Peyer's patch (tissue), 4 donors: ENCODE measurements at regions not wholly inside any gene's neighbourhood (a gene's known extent, or its start where the extent isn't known, plus 50 kb on each side); places are given as distances from the start of the nearest gene placed in this dataset.

Experiments used
- DNase-seq, 3 donors: peaks; one replicate each; pipeline ENCODE4 v3.0.0-alpha.2; 2017 to 2019
- H3K27ac ChIP-seq, 4 donors: fragments of 200-600 bp; sonication (generic); one replicate each; pipeline ENCODE4 v1.5.1; 2016 to 2019
- H3K27me3 ChIP-seq, 2 donors: fragments of 200-600 bp; sonication (generic); one replicate each; pipeline ENCODE4 v1.5.1; 2019
- H3K36me3 ChIP-seq, 3 donors: fragments of 200-600 bp; sonication (generic); one replicate each; pipeline ENCODE4 v1.5.1; 2016 to 2019
- H3K4me1 ChIP-seq, 4 donors: fragments of 200-600 bp; sonication (generic); one replicate each; pipeline ENCODE4 v1.5.1; 2016 to 2019
- H3K4me3 ChIP-seq, 4 donors: fragments of 200-600 bp; sonication (generic); 1 replicate in 3 of 4; 2 replicates in 1 of 4; pipeline ENCODE4 v1.5.1; 2016 to 2019; ENCODE audit warnings: mild to moderate bottlenecking in 1 of 4
- H3K9me3 ChIP-seq, 4 donors: fragments of 200-600 bp; sonication (generic); one replicate each; pipeline ENCODE4 v1.5.1; 2016 to 2019; ENCODE audit warnings: mild to moderate bottlenecking in 1 of 4
- POLR2A ChIP-seq, 2 donors: fragments of 450-650 bp; IDR thresholded peaks; one replicate each; pipeline ENCODE4 v1.5.1; 2017; ENCODE audit warnings: antibody characterized with exemption in 2 of 2, mild to moderate bottlenecking in 2 of 2, moderate library complexity in 2 of 2
- TF ChIP-seq, protein P1 (sequence below), 6 experiments: fragments of 450-650 bp in 4 of 6; fragments of 200-600 bp in 2 of 6; sonication (generic) in 1 of 6; IDR thresholded peaks; one replicate each; pipeline ENCODE4 v1.5.1; 2017 to 2019; ENCODE audit warnings: antibody characterized with exemption in 6 of 6, mild to moderate bottlenecking in 3 of 6, moderate library complexity in 1 of 6

DNA sequence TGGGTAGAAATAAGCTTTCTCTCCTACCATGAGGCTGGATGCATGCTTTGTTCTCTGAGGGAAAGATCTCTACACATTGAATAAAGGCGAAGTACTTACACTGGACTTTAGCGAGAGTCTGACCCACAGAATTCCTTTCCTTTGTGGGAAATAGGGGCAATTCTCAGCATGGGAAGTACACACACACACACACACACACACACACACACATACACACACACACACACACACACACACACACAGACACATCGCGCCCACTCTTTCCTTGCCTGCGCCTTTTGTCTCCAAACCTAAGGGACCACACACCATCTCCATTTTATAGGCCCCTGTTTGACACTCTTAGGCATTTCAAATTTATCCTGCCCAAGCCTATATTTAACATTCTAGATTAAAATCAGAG lies 83.8 kb downstream of the LUZP4 start:
- Histone ChIP-seq H3K4me1 (no peaks in the 10 kb centered on the region), H3K36me3 (no peaks in the 10 kb centered on the region), H3K4me3 (no peak overlapping the region), H3K9me3 (no peaks in the 10 kb centered on the region), H3K27me3 (no peaks in the 10 kb centered on the region), H3K27ac (no peak overlapping the region)
- TF ChIP-seq, protein P1, sequence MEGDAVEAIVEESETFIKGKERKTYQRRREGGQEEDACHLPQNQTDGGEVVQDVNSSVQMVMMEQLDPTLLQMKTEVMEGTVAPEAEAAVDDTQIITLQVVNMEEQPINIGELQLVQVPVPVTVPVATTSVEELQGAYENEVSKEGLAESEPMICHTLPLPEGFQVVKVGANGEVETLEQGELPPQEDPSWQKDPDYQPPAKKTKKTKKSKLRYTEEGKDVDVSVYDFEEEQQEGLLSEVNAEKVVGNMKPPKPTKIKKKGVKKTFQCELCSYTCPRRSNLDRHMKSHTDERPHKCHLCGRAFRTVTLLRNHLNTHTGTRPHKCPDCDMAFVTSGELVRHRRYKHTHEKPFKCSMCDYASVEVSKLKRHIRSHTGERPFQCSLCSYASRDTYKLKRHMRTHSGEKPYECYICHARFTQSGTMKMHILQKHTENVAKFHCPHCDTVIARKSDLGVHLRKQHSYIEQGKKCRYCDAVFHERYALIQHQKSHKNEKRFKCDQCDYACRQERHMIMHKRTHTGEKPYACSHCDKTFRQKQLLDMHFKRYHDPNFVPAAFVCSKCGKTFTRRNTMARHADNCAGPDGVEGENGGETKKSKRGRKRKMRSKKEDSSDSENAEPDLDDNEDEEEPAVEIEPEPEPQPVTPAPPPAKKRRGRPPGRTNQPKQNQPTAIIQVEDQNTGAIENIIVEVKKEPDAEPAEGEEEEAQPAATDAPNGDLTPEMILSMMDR (IDR thresholded peaks at IDR 0.05), result no peak
- DNase-seq, result no peak

- no peak for DNase-seq
- Histone ChIP-seq H3K4me1 (no peaks in the 10 kb centered on the region), H3K36me3 (no peaks in the 10 kb centered on the region), H3K4me3 (no peak overlapping the region), H3K9me3 (no peaks in the 10 kb centered on the region), H3K27ac (no peak overlapping the region), H3K27me3 (no peaks in the 10 kb centered on the region)
- TF ChIP-seq, protein P1 (IDR thresholded peaks at IDR 0.05), result no peak
- TF ChIP-seq POLR2A (IDR thresholded peaks at IDR 0.05), result no peak
Observed at GRCh38 chrX:115378471-115378870, 89.0 kb downstream of the LUZP4 start.

- H3K27ac ChIP-seq, result no peak overlapping the region
- H3K4me3 ChIP-seq, result no peak overlapping the region
- no peak for TF ChIP-seq POLR2A (IDR thresholded peaks at IDR 0.05)
- TF ChIP-seq, protein P1 (IDR thresholded peaks at IDR 0.05), result no peak
- no peaks in the 10 kb centered on the region for H3K27me3 ChIP-seq
- no peaks in the 10 kb centered on the region for H3K36me3 ChIP-seq
- H3K9me3 ChIP-seq, result no peaks in the 10 kb centered on the region
- DNase-seq, result no peak
- H3K4me1 ChIP-seq, result no peaks in the 10 kb centered on the region
Observed at GRCh38 chrX:115387327-115387726, 97.8 kb downstream of the LUZP4 start.

DNA sequence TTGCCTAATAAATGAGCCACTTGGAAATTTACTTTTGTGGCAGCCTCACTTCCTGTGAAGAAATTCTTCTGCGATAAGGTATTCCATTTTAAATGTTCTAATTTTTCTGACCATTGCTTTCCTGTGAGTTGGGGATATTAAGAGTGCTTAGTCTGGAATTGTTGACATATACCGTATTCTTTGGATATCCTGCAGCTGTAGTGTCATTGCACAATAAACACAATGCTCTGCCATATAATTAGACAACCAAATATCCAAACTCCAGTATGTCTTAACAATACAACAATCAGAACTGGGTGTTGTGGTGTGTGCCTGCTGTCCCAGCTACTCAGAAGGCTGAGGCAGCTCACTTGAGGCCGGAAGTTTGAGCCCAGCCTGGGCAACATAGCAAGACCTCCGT lies 99.4 kb downstream of the LUZP4 start:
- no peak for DNase-seq
- no peak overlapping the region for H3K27ac ChIP-seq
- TF ChIP-seq POLR2A (IDR thresholded peaks at IDR 0.05), result no peak
- TF ChIP-seq, protein P1 (IDR thresholded peaks at IDR 0.05), result no peak
- no peaks in the 10 kb centered on the region for H3K27me3 ChIP-seq
- H3K36me3 ChIP-seq, result no peaks in the 10 kb centered on the region
- H3K4me3 ChIP-seq, result no peak overlapping the region
- no peaks in the 10 kb centered on the region for H3K9me3 ChIP-seq
- H3K4me1 ChIP-seq, result no peaks in the 10 kb centered on the region

DNA sequence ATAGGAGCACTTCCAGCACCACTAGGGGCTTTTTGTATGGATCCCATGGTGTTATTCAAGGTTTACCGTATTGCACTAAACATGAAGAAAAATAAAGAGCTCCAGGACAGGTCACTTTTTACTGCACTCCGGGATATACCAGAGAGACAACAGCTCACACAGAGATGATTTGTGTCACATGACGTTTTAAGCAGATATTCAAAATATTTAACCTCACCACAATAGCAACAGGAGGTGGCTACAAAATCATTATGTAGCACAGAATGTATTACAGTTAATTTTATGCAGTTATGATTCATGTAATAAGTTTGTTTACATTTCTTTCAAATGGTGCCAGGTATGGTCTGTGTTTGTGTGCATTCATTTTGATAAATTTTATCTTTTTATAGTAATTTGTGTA lies 100.6 kb downstream of the LUZP4 start:
- DNase-seq, result no peak
- Histone ChIP-seq H3K4me3 (no peak overlapping the region), H3K27me3 (no peaks in the 10 kb centered on the region), H3K9me3 (no peaks in the 10 kb centered on the region), H3K4me1 (no peaks in the 10 kb centered on the region), H3K27ac (no peak overlapping the region), H3K36me3 (no peaks in the 10 kb centered on the region)
- TF ChIP-seq, protein P1 (IDR thresholded peaks at IDR 0.05), result no peak
- no peak for TF ChIP-seq POLR2A (IDR thresholded peaks at IDR 0.05)

DNA sequence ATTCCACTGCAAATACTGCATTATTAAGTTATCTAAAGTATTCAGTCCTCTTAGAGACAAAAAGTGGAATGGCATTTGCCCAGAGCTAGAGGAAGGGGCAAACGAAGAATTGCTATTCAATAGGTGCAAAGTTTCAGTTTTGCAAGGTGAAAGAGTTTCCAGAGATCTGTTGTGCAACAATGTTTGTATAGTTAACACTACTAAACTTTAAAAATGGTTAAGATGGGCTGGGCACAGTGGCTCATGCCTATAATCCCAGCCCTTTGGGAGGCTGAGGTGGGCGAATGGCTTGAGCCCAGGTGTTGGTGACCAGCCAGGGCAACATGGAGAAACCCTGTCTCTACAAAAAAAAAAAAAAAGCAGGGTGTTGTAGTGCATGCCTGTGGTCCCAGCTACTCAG lies 102.5 kb downstream of the LUZP4 start:
- Histone ChIP-seq H3K27me3 (no peaks in the 10 kb centered on the region), H3K36me3 (no peaks in the 10 kb centered on the region), H3K27ac (no peak overlapping the region), H3K4me3 (no peak overlapping the region), H3K9me3 (no peaks in the 10 kb centered on the region), H3K4me1 (no peaks in the 10 kb centered on the region)
- TF ChIP-seq, protein P1 (IDR thresholded peaks at IDR 0.05), result no peak
- no peak for TF ChIP-seq POLR2A (IDR thresholded peaks at IDR 0.05)
- no peak for DNase-seq
